Medulla oblongata (tissue), 1 donor: ENCODE measurements at regions not wholly inside any gene's neighbourhood (a gene's known extent, or its start where the extent isn't known, plus 50 kb on each side); places are given as distances from the start of the nearest gene placed in this dataset.

Experiments used
- DNase-seq: peaks from one replicate; pipeline ENCODE4 v3.0.0-alpha.2; 2015; ENCODE audit errors: extremely low spot score

DNA sequence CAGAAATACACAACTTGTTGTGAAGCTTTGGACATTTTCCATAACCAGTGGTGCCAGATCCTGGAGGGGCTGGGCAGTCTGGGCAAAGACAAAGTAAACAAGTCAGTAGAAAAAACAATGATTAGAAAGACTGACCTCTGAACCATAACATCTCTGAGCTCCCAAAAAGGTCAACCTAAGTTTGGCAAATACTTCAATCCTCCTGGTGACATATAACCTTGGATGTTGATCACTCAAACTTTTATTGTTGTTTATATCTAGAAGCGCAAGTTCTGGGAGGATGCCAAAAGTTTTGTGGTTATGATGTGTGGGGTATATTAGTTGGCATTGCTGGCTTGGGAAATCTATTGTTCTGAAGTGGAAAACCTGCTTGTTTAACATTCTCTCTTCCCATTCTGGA, 257.7 kb downstream of the DIPK2A start:
- DNase-seq: no peak

- no peak for DNase-seq
Measured at GRCh38 chr3:144229953-144230352, 258.3 kb downstream of the DIPK2A start.

GRCh38 chr3:144235489-144235888, 263.9 kb downstream of the DIPK2A start:
- DNase-seq: no peak

DNA sequence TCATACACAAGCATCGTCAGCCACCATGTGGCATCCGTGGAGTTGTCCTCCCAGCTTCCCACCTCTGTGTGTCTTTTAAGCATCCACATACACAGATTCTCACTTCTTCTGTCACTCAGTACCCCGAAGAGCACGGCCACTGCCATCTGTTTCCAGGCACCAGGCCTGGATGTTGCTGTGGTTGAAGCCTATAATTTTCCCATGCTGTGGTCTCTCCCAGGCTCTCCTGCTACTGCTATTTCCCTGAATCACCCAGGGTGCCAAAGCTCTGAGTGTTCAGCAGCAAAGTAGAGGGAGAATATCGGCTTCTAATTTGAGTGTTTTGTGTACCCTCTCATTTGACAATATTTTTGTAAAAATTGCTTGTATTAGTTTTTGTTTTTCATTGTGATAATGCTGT, 265.7 kb downstream of the DIPK2A start:
- DNase-seq: no peak

- peak; percentile 31 for DNase-seq
Measured at GRCh38 chr3:144241404-144241803, 269.8 kb downstream of the DIPK2A start.

DNA sequence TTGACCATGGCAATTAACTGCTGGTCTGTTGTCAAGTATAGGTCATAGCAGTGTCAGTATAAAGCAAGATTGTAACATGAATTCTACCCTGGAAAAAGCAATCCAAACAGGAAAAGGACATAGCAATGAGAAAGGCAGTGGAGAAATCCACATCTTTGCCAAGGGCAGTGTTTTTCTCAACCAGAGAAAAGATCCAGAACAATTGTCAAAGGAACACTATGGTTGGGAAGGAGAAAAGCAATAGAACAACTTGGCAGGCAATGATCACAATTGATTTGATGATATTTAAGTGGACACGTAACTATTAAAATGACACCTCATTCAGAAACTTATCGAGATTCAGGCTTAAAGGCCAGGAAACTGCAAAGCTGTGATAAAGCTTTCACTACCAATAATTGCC, 271.1 kb downstream of the DIPK2A start:
- no peak for DNase-seq

DNA sequence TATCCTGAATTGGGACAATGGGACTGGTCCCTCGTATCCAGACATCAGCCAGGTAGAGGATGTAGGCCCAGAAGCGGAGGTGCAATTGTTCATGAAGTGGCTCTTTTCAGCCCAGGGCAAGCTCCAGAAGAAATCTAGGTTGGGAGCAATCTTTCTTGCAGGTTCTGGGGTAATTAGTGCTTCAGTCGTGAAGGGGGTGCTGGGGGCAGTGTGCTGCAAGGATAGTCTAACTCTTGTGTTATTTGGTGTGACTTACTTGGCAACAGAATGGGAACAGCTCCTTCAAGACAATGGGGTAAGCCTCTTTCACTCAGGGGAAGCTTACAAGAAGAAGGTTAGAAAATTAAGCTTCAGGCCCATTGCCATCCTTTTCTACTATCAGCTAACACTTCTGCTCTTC, 273.0 kb downstream of the DIPK2A start:
- DNase-seq: no peak

- no peak for DNase-seq
Measured at GRCh38 chr3:144252896-144253295, 281.3 kb downstream of the DIPK2A start.

- no peak for DNase-seq
Measured at GRCh38 chr3:144257381-144257780, 285.8 kb downstream of the DIPK2A start.

DNA sequence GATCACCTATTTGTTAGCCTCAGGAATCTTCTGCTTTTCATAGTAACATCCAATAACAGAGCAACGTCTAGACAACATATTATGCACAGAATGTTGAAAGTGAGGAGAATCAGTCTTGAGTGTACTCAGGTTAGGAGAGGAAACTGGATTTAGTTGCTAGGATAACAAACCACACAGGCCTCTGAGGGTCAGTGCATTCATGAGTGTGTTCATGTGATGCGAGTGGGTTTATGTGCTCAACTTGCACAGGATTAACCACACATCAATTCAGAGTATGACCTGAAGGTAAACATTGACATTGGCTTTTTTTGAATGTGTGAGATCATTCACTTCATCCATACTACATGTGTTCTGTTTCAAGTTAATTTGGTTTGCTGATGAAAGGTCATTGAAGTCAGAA, 287.6 kb downstream of the DIPK2A start:
- DNase-seq: no peak

GRCh38 chr3:144263706-144264105, 292.1 kb downstream of the DIPK2A start:
- DNase-seq: no peak

GRCh38 chr3:144264350-144264749, 292.7 kb downstream of the DIPK2A start:
- DNase-seq: no peak

- no peak for DNase-seq
Measured at GRCh38 chr3:144264794-144265193, 293.2 kb downstream of the DIPK2A start.

GRCh38 chr3:144265542-144266100, 294.0 kb downstream of the DIPK2A start:
- DNase-seq: peak; percentile 38

- DNase-seq: peak; percentile 44
Measured at GRCh38 chr3:144270100-144270499, 298.5 kb downstream of the DIPK2A start.

- no peak for DNase-seq
Measured at GRCh38 chr3:144272680-144273079, 301.1 kb downstream of the DIPK2A start.

GRCh38 chr3:144273601-144274000, 302.0 kb downstream of the DIPK2A start:
- DNase-seq: no peak

GRCh38 chr3:144275005-144275404, 303.4 kb downstream of the DIPK2A start:
- no peak for DNase-seq

DNA sequence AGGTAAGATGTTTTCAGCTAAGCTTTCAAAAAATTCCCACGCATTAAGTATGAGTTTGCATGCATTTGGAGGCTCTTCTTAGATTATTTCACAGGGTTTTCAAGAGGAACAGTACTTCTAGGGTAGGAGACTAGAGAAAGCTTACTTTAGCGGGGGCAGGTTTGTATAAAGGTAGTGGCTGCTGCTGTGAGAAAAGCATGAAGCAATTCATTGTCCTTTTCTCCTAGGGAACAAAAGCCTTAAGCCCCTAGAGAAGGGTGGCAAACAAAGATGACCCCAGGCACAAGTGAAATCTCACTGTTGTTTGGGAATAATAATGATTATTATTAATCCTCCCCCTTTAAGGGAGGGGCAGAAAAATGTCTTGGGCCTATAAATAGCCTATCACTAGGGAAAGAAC, 310.7 kb downstream of the DIPK2A start:
- no peak for DNase-seq

DNA sequence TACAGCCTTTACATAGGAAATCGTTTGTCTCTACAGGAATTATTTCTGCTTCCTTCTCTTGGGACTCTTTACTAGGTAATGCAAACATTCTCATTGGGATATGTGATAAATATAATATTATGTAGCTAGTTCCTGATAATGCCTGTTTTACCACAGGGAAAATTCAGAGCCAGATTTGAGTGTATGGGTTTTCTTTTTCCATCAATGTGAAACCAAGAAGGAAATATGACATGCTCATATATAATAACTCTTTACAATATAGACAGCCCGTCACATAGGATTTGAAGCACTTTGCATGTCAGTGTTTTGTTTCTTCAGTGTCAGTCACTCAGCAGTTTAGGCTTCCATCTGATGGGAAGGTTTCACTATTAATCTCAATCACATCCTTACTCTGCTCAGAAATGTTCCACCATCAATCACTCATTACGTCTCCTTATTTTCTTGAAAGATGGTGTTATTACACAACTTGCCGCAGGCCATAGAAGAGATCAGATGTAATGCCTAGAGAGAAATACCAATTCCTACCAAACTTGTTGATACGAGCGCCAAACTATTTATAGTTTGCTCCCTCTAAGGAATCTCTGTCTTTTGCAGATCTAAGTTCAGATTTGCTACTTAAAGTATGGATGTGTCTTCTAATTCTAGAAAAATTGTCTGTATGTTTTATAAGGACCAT, 314.8 kb downstream of the DIPK2A start:
- DNase-seq: no peak

- DNase-seq: no peak
Measured at GRCh38 chr3:144287001-144287400, 315.4 kb downstream of the DIPK2A start.

GRCh38 chr3:144289057-144289456, 317.4 kb downstream of the DIPK2A start:
- no peak for DNase-seq

DNA sequence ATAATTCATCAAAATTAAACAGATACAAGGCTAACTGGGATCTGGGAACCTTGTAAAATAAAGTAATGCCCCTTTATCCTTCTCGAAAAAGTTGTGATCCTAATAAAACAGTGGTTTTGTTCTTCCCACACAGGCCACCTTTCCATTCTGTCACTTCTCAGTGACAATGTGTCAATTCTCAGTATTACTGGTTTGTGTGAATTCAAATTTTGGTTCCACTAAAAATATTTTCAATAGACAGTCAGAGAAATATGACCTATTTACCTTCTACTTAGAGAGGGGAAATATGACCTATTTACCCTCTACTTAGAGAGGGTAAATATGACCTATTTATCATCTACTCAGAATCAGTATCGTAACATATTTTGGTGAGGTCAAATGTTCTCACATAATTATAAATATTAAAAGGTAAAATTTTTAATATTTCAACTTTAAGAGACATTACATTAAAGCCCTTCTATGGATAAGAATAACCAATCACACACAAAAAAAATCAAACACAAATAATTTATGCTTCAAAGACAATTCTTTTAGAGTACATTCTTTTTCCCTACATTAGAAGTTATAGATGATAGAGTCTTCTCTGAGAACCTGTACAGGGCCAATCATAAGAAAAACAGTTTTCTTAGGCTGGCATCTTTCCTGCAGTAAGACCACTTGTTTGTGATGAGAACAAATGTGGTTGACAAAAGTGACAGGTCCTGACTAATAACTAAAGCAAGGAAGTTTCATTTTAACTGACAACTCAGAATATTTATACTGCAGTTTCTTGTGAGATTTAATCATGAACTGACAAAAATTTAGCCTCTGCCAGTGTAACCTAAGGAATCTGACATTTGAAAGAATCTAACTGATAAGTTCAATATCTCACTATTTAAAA, 323.3 kb downstream of the DIPK2A start:
- DNase-seq: no peak
